GM23338 (cell line): ENCODE measurements at regions not wholly inside any gene's neighbourhood (a gene's known extent, or its start where the extent isn't known, plus 50 kb on each side); places are given as distances from the start of the nearest gene placed in this dataset.
A peak's percentile ranks its signal among the peaks of the same experiment; 100 is the strongest.

ENCODE experiments used
- ATAC-seq: fragments of 200-7000 bp; cut with Tn5 transposase; 3 replicates; pipeline ENCODE4 v1.9.1; 2020
- DNase-seq: peaks from one replicate; pipeline ENCODE4 v3.0.0-alpha.2; 2015; ENCODE audit warnings: low spot score
- H2AFZ ChIP-seq: fragments of 200-600 bp; sonication (generic); 2 replicates; pipeline ENCODE4 v1.8.0; 2016; ENCODE audit warnings: antibody characterized with exemption, mild to moderate bottlenecking, moderate library complexity
- H3F3A ChIP-seq: fragments of 200-600 bp; sonication (generic); replicated peaks from 2 replicates; pipeline ENCODE4 v1.8.0; 2017; ENCODE audit warnings: antibody characterized with exemption, mixed run types, low read depth
- H3K27ac ChIP-seq: fragments of 200-600 bp; sonication (generic); 2 replicates; pipeline ENCODE4 v1.6.1; 2016; ENCODE audit warnings: low read depth
- H3K27me3 ChIP-seq: fragments of 200-600 bp; sonication (generic); 2 replicates; pipeline ENCODE4 v1.8.0; 2016; ENCODE audit warnings: mild to moderate bottlenecking, mixed run types, moderate library complexity; ENCODE audit not compliant: insufficient read depth
- H3K36me3 ChIP-seq: fragments of 200-600 bp; sonication (generic); 2 replicates; pipeline ENCODE4 v1.8.0; 2016; ENCODE audit warnings: mild to moderate bottlenecking; ENCODE audit not compliant: insufficient read depth
- H3K4me1 ChIP-seq: fragments of 200-600 bp; sonication (generic); 2 replicates; pipeline ENCODE4 v1.8.0; 2016; ENCODE audit warnings: mild to moderate bottlenecking, moderate library complexity; ENCODE audit not compliant: insufficient read depth
- H3K4me2 ChIP-seq: fragments of 200-600 bp; sonication (generic); 2 replicates; pipeline ENCODE4 v1.7.1; 2017; ENCODE audit warnings: mixed run types
- H3K4me3 ChIP-seq: fragments of 200-600 bp; sonication (generic); 2 replicates; pipeline ENCODE4 v1.6.1; 2016; ENCODE audit warnings: mixed run types
- H3K79me2 ChIP-seq: fragments of 200-600 bp; sonication (generic); replicated peaks from 2 replicates; pipeline ENCODE4 v1.8.0; 2017; ENCODE audit warnings: mild to moderate bottlenecking; ENCODE audit not compliant: insufficient read depth
- H3K9me2 ChIP-seq: fragments of 200-600 bp; sonication (generic); 2 replicates; pipeline ENCODE4 v1.8.0; 2017; ENCODE audit not compliant: insufficient read depth
- H4K20me1 ChIP-seq: fragments of 200-600 bp; sonication (generic); replicated peaks from 2 replicates; pipeline ENCODE4 v1.8.0; 2017; ENCODE audit warnings: mild to moderate bottlenecking; ENCODE audit not compliant: insufficient read depth
- H3K27ac Mint-ChIP-seq: 2 replicates; pipeline ENCODE4 v1.8.0; 2020; ENCODE audit warnings: inconsistent platforms, mild to moderate bottlenecking, moderate library complexity, mixed read lengths
- H3K27me3 Mint-ChIP-seq: 3 replicates; pipeline ENCODE4 v1.8.0; 2022; ENCODE audit warnings: low read depth, mild to moderate bottlenecking, moderate library complexity, mixed read lengths, inconsistent platforms; ENCODE audit not compliant: insufficient read depth, poor library complexity
- H3K36me3 Mint-ChIP-seq: 3 replicates; pipeline ENCODE4 v1.8.0; 2021; ENCODE audit warnings: low read depth, mild to moderate bottlenecking, inconsistent platforms, moderate library complexity, mixed read lengths
- H3K4me1 Mint-ChIP-seq: 3 replicates; pipeline ENCODE4 v1.8.0; 2020; ENCODE audit warnings: mild to moderate bottlenecking, inconsistent platforms, mixed read lengths
- H3K4me3 Mint-ChIP-seq: 3 replicates; pipeline ENCODE4 v1.8.0; 2021; ENCODE audit warnings: moderate library complexity, mild to moderate bottlenecking, inconsistent platforms, mixed read lengths
- H3K9me3 Mint-ChIP-seq: 3 replicates; pipeline ENCODE4 v1.8.0; 2020; ENCODE audit warnings: moderate library complexity, mild to moderate bottlenecking, inconsistent platforms, mixed read lengths
- CREB1 ChIP-seq: fragments of 250-450 bp; sonication (Bioruptor Pico); IDR thresholded peaks from 2 replicates; pipeline ENCODE4 v1.5.0; 2020; ENCODE audit warnings: low read depth, mild to moderate bottlenecking, moderate library complexity
- EZH2 ChIP-seq: fragments of 200-600 bp; sonication (generic); IDR thresholded peaks from one replicate; pipeline ENCODE4 v1.8.0; 2017; ENCODE audit warnings: antibody characterized with exemption, mild to moderate bottlenecking, low read depth; ENCODE audit not compliant: unreplicated experiment
- EZH2phosphoT487 ChIP-seq: fragments of 200-600 bp; sonication (generic); IDR thresholded peaks from one replicate; pipeline ENCODE4 v1.8.1; 2018; ENCODE audit warnings: antibody characterized with exemption; ENCODE audit not compliant: unreplicated experiment
- JUNB ChIP-seq: IDR thresholded peaks from one replicate; pipeline ENCODE4 v1.6.1; 2016; ENCODE audit warnings: antibody characterized with exemption; ENCODE audit not compliant: unreplicated experiment
- NANOG ChIP-seq: IDR thresholded peaks from 2 replicates; pipeline ENCODE4 v1.6.1; 2016; ENCODE audit warnings: antibody characterized with exemption, borderline replicate concordance
- POLR2AphosphoS5 ChIP-seq: IDR thresholded peaks from 2 replicates; pipeline ENCODE4 v1.6.1; 2016; ENCODE audit warnings: antibody characterized with exemption, low read depth
- REST ChIP-seq: IDR thresholded peaks from one replicate; pipeline ENCODE4 v1.6.1; 2018; ENCODE audit warnings: antibody characterized with exemption; ENCODE audit not compliant: unreplicated experiment
- STAT1 ChIP-seq: IDR thresholded peaks from one replicate; pipeline ENCODE4 v1.6.1; 2016; ENCODE audit warnings: antibody characterized with exemption; ENCODE audit not compliant: unreplicated experiment
- ZNF114 ChIP-seq: fragments of 250-450 bp; sonication (Bioruptor Pico); IDR thresholded peaks from 2 replicates; pipeline ENCODE4 v1.5.0; 2020; ENCODE audit warnings: mild to moderate bottlenecking, moderate library complexity
- ZNF331 ChIP-seq: fragments of 250-450 bp; sonication (Bioruptor Pico); IDR thresholded peaks from 2 replicates; pipeline ENCODE4 v1.5.0; 2020; ENCODE audit warnings: low read depth, mild to moderate bottlenecking, moderate library complexity
- ZNF462 ChIP-seq: fragments of 250-450 bp; sonication (Bioruptor Pico); IDR thresholded peaks from 2 replicates; pipeline ENCODE4 v1.5.0; 2020; ENCODE audit warnings: mild to moderate bottlenecking, moderate library complexity
- TF ChIP-seq, protein P1 (sequence below), 2 experiments: fragments of 200-600 bp in 1 of 2; sonication (generic) in 1 of 2; conservative IDR thresholded peaks; 2 replicates each; pipeline versions ENCODE4 v1.5.1 to v1.6.1; 2016 to 2017; ENCODE audit warnings: antibody characterized with exemption in 2 of 2, low read depth in 2 of 2, mild to moderate bottlenecking in 2 of 2, moderate library complexity in 1 of 2
- TF ChIP-seq, protein P2 (sequence below): IDR thresholded peaks from 2 replicates; pipeline ENCODE4 v1.6.1; 2016; ENCODE audit warnings: antibody characterized with exemption

DNA sequence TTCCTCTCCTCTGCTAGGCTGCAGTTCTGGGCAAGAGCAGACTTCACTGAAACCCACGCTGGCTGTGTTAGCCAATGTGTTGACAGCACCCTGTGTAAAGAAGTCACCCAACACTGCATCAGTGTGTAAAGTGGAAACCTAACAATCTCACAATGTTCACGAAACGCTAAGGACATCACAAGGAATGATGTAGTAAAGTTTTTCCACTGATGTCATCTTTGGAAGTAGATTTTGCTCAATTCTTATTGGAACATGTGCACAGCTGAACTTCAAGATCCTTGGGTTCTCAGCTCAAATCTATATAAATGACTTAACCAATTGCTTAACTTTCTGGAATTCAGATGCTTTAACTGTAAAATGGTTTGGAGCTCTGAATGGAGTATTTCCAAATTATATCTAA is 1112.5 kb downstream of the TSN start:
- Histone ChIP-seq H3K27me3 (no peaks in the 10 kb centered on the region), H3K4me3 (no peak overlapping the region), H3K36me3 (no peaks in the 10 kb centered on the region), H3K79me2 (no peaks in the 10 kb centered on the region), H3K9me2 (no peaks in the 10 kb centered on the region), H2AFZ (0 out of 2 replicates have a peak overlapping the region, but pooled peaks have one; percentile 43), H3K4me1 (no peaks in the 10 kb centered on the region), H3F3A (no peaks in the 10 kb centered on the region), H3K27ac (no peak overlapping the region), H4K20me1 (no peaks in the 10 kb centered on the region), H3K4me2 (no peak overlapping the region)
- no peak for TF ChIP-seq ZNF331 (CRISPR knock-in tag)
- TF ChIP-seq NANOG, result no peak
- no peak for TF ChIP-seq EZH2phosphoT487
- no peak for TF ChIP-seq POLR2AphosphoS5
- TF ChIP-seq, protein P1, sequence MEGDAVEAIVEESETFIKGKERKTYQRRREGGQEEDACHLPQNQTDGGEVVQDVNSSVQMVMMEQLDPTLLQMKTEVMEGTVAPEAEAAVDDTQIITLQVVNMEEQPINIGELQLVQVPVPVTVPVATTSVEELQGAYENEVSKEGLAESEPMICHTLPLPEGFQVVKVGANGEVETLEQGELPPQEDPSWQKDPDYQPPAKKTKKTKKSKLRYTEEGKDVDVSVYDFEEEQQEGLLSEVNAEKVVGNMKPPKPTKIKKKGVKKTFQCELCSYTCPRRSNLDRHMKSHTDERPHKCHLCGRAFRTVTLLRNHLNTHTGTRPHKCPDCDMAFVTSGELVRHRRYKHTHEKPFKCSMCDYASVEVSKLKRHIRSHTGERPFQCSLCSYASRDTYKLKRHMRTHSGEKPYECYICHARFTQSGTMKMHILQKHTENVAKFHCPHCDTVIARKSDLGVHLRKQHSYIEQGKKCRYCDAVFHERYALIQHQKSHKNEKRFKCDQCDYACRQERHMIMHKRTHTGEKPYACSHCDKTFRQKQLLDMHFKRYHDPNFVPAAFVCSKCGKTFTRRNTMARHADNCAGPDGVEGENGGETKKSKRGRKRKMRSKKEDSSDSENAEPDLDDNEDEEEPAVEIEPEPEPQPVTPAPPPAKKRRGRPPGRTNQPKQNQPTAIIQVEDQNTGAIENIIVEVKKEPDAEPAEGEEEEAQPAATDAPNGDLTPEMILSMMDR (conservative IDR thresholded peaks at IDR 0.05; ENCODE audit: low read depth in 2 of 2), result no peak
- TF ChIP-seq CREB1 (CRISPR knock-in tag), result no peak
- no peak for TF ChIP-seq JUNB
- no peak for TF ChIP-seq REST
- no peak for TF ChIP-seq STAT1
- TF ChIP-seq ZNF462 (CRISPR knock-in tag), result no peak
- TF ChIP-seq, protein P2, sequence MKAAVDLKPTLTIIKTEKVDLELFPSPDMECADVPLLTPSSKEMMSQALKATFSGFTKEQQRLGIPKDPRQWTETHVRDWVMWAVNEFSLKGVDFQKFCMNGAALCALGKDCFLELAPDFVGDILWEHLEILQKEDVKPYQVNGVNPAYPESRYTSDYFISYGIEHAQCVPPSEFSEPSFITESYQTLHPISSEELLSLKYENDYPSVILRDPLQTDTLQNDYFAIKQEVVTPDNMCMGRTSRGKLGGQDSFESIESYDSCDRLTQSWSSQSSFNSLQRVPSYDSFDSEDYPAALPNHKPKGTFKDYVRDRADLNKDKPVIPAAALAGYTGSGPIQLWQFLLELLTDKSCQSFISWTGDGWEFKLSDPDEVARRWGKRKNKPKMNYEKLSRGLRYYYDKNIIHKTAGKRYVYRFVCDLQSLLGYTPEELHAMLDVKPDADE, result no peak
- TF ChIP-seq EZH2, result no peak
- TF ChIP-seq ZNF114, result no peak
- ATAC-seq (no peak), DNase-seq (no peak)
- Mint-ChIP-seq H3K36me3 (no peaks in the 10 kb centered on the region; the same call in 2 of the 3 replicates), H3K9me3 (no peaks in the 10 kb centered on the region), H3K4me1 (no peaks in the 10 kb centered on the region), H3K27ac (no peak overlapping the region), H3K27me3 (no peaks in the 10 kb centered on the region), H3K4me3 (no peak overlapping the region)
